CD4-positive, alpha-beta T cell treated with Interleukin-12 subunit alpha and Interleukin-12 subunit beta, for 1 hour (primary cell): ENCODE measurements at regions not wholly inside any gene's neighbourhood (a gene's known extent, or its start where the extent isn't known, plus 50 kb on each side); places are given as distances from the start of the nearest gene placed in this dataset.

ENCODE experiments used
- DNase-seq: peaks from one replicate; pipeline ENCODE4 v3.0.0-alpha.2; 2020

DNA sequence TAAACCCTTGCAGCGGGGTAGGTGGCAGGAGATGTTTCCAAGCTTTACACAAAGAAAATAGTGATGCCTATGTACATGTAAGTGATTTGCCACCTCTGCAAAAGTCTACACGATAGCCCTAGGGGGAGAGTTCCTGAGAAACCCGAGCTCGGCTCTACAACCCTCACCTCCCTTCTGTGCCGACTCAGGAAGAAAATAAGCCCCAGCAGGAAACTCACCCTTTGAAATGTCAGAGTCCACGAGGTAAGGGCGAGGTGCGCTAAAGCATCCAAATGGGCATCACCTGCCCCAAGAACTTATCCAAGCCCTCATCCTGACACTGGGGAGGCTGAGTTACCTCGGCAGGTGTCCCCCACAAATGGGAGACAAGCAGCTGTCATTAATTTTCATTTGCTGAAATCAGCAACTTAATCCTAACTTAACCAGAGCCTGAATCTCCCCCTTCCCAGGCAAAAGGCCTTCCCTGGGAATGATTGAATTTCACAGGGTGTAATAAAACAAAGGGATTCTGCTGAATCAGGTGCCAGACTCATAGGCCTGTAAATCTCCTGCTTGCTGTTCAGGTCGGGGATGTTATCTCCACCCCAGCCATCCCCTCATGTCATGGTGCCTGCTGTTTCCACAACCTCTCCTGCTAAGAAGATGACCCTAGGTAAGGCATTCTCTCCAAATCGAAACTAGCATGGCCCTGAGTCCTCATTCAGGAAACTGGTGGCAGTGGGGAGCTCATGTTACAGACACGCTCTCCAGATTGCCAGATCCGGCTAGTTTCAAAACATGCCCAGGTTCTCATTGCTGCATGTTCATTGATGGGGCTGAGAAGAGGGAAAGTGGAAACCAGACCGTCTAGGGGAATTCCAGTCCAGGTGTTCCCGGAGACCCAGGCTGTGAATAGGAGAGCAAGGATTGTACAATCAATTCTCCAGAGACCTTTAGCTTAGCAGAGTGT, 105.3 kb upstream of the KIRREL3 start:
- no peak for DNase-seq

DNA sequence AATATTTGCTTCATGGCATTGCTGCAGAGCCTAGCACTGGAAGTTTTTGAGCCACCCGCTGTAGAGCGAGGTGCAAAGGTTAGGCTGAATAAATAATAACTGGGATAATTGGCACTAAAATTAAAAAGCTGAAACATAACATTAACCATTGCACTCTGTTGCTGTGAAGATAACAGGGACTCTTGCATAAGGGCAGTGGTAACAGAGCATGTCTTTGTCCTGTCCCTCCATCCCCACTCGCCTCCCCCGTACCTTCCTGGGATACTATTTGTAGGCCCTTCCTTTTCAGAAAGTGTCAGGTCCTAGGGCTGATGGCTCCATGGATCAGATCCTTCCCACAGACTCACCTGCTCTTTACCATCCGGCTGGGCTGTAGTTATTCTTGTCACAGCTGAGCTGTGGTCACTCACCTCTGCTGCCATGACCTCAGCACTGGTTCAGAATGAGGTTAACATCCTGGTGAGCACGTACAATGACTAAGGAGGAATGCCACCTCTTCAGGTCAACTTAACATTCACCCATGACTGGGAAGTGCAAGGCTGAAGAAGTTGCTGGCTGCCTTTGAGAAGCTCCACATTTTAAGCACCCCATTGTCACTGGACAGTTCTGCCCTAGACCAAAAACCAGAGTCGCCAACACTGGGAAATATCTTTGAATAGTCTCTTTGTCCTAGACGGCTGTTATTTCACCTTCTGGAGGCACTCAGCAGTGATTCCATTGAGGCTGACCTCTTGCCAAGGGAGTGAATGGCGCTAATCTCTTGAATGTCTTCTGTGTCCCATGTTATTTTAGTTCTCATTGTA, 103.2 kb upstream of the KIRREL3 start:
- DNase-seq: no peak

DNA sequence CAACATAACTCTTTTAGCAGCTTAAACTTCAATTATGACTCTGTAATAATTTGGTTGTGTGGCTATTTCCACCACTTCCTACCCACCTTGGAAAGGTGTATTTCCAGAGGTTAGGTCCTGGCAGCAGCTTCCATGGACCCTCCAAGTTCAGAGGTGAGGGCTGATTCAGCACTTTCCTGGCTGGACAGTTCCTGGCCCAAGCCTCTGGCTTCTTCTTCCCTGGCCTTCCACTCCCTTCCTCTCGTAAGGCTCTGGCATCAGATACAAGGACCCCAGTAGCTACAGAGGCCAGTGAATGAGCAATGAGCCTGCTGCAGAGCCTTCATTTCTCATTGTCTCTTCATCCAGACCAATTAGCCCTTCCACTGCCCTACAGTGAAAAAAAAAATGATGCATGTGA, 98.1 kb upstream of the KIRREL3 start:
- no peak for DNase-seq

DNA sequence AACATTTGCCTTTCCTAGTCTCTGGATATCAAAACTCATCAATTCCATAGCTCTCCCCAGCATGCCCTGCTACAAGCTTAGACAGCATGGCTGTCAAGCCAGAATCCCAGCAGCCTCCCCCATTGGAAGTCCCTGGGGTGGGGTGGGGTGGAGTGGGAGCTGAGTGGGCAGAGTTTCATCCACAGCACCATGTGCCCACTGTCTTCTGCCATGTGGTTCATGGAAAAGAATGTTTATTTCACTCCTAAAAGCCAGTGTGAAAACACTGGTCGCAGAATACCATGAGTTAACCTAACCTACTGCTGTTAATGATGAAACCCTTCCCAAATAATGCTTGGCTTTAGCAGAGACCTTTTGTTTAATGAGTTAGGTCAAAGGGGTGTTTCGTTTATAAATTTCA, 80.2 kb upstream of the KIRREL3 start:
- DNase-seq: no peak

DNA sequence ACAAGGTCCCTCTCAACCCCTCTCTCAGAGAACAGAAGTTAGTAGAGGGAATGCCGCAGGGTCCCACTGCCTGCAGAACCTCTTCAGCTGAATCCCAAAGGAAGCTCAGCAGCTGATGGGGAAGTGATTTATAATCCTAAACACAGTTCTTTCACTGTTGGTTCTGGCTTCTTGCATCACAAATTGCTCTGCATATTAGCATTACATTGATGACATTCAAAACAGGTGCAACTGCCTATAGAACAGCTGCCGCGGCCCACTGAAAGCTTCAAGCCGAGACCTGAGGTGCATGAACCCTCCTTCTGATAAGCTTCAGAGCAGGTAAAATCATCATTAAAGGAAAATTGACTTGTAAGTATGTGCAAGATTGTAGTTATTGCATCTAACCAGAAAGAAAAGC, 75.2 kb upstream of the KIRREL3 start:
- DNase-seq: no peak

DNA sequence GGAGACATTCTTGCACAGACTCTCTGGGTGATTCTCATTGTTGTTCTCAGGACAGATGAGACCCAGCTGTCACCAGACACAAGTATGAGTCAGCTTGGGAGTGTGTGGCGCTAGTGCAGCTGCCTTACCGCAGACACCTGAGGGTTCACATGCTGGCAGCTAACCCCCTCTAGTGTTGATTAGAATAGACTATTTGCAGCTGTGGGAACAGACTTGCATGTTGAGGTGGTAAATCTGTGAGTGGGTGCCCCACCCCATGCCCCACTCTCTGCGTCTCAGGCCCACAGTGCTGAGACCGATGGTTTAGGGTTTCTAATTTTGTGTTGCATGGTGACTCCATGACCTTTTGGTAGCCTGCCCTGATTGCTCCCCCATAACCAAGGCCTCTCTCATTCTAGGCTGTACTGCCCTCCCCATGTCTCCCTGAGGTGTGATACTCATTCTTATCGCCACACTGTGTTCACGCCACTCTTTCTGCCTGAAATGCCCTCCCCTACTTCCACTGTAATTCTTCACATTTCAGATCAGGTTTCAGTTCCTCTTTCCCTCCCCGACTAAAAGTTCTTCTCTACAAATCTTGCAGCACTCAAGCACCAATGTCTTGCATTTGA, 73.7 kb upstream of the KIRREL3 start:
- no peak for DNase-seq

DNA sequence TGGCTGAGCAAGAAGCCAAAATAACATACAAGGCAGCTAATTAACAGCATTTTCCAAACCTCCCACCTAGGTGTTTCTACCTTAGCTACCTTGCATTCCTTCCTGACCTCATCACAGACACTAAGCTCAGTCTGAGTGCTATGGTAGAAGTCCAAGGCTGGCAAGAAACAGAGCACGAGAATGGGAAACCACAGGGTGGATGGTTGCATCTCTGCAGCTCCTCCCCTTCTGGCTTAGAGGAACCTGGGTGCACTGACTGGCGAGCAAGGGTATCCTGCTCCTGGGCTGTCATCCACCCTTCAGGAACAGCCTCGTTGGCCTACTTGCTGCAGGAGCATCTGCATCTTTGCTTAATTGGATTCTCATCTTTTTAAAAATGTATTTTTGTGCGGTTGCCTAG, 73.1 kb upstream of the KIRREL3 start:
- no peak for DNase-seq

DNA sequence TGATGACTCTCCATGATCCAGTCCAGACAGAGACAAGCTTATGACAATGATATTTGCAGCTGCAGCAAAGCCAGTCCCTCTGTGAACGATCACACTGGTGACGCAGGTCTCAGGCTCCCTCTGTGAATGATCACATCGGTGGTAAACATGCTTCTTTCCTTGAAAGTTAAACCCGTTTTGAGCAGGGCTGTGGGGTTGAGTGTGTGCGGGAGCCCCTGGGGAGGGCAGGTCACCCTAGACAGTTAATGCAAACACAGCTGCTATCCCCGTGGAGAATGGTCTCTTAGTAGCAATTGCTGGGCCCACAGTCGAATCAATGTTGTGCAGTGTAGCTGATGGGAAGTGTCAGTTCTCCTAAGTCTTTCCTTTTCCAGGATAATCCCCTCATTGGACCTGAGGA, 71.0 kb upstream of the KIRREL3 start:
- no peak for DNase-seq

DNA sequence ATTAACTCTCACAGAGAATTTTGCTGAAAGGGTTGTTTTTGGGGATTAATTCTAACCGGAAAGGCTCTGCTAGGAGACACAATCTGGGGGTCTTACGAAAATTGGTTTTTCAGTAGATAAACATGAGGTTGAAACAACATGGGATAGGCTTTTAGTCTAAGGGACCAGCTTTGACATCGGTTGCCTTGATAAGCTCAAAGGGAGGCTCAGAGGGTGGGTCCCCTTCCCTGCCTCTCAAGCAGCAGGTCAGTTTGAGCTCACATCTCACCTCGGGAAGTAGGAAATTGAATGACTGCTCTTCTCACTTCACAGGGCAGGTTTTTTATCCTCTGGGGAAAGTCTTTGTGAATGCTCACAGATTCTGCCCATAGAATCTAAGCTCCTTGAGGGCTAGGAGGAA, 70.2 kb upstream of the KIRREL3 start:
- no peak for DNase-seq

DNA sequence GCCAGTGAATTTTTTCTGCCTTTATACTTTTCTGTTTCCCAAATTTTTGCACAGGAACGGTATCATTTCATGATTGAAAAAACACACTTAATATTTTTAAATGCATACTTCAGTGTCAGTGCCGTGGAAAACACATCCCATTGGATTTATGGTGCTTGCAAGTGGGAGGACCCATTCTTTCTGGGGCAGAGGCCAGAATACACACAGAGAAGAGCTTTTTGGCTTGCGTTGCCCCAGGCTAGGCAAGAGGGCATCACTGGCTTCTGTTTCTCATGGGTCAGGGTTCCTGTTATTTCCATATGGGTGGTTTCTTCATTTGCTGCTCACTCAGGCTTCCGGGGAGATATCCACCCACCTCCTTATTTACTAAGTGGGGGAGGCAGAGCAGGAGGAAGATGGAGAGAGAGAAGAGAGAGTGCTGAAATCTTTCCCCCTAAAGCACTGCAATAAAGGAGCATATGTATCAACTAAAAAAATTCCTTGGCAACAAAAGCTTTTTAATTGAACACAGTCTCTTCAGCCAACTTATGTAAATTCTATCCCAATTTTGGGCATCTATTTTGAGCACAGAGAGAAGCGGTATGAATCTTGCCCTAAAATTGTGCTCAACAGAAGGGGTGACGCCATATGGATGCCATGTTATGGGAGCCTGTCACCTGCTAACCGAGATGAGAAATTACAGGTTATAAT, 66.0 kb upstream of the KIRREL3 start:
- no peak for DNase-seq

DNA sequence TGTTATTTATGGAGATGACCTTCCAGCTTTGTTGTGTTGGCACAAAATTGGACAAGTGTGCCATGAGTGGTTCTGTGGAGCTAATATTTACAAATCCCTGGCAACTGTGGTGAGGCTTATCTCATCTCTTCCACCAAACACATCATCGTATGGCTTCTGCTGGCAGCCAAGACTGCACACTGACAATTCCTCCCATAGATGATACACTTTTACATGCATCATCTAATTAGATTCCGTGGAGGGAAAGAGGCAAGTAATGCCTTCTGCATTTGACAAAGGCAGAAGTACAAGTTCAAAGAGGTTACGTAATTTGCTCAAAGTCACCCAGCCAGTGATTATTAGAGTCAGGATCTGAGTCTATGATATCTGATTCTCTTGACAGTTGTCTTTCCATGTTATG, 62.7 kb upstream of the KIRREL3 start:
- DNase-seq: no peak

DNA sequence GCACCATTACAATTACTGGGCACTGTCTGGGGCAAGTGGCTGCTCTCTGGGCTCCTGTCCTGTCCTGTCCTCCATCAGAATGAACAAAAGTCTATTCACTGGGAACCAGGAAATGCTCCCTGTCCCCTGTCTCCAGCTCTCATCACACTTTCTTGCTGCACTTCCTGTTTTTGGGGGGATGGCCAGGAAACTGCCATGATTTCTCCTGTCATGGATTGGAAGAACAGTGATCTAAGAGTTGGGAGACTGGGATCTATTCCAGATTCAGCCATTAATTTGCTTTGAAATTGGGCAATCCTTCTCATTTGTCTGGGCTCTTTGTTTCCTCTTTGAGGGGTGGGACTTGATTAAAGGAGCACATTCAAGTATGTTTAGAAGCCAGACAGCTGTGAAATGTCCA, 61.4 kb upstream of the KIRREL3 start:
- DNase-seq: no peak

DNA sequence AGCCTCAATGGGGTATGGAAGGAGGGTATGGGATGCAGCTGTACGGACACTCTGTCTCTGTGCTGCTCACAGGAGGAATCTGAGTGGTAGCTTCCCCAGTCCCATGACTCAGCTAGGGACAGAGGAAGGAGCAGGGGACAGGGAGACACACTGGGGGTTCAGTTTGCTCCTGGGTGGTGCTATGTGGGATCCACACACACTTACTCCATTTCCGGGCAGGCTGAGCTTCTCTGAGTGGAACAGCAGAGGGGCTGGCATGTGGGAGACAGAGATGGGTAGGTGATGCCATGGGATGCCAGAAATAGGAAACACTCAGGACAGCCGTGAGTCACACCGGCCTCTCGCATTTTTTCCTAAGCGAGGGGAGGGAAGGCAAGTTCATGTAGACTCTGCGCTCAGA, 59.2 kb upstream of the KIRREL3 start:
- no peak for DNase-seq

DNA sequence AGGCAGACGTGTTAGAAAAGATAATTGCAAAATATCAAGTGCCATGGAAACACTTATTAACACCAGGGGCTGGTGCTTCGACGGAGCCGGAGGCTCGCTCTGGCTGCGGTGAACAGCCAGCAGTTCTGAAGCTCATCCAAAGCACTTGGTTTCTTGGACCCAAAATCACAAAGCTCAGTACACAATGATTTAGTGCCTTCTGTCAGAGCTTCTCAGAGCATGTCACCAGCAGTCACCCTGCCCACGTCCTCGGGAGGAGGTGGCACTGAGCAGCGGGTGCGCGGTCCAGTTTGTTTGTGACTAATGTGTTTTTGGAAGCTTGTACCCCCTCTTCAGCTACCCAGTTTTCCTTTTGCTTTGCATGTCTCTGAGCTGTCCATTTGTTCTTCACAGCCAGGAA, 58.7 kb upstream of the KIRREL3 start:
- no peak for DNase-seq

DNA sequence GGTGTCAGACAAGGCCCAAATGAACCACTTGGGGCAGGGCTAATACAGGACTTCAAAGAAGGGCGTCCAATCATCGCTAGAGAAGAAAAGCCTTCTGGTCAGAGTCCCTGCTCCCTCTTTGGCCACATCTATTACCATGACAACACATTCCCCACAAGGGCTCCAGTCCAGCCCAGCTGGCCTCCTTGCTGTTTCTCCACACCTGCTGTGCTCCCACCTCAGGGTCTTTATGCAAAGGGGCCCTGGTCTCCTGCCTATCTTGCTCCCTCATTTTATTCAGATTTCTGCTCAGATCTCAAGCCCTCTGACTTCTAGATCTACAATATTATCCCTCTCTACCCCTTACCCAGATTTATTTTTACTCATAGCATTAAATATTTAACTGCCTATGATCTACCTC, 58.0 kb upstream of the KIRREL3 start:
- no peak for DNase-seq

DNA sequence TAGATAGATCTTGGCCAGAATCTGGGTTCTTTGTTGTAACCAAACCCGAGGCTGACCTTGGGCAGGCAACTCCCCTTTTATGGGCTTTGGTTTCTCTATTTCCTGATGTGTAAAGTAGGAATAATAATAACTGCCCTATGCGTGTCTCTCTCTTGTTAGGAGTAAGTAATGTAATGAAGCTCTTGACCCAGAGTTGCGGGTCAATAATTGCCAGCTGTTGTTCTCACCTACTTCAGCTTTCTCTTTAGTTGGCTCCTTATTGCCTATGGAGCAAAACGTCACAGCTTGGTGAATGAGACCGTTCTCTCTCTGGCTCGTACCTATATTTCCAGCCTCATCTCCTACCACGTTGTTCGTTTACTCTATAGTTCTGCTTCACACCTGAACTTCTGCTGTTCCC, 56.6 kb upstream of the KIRREL3 start:
- DNase-seq: no peak

DNA sequence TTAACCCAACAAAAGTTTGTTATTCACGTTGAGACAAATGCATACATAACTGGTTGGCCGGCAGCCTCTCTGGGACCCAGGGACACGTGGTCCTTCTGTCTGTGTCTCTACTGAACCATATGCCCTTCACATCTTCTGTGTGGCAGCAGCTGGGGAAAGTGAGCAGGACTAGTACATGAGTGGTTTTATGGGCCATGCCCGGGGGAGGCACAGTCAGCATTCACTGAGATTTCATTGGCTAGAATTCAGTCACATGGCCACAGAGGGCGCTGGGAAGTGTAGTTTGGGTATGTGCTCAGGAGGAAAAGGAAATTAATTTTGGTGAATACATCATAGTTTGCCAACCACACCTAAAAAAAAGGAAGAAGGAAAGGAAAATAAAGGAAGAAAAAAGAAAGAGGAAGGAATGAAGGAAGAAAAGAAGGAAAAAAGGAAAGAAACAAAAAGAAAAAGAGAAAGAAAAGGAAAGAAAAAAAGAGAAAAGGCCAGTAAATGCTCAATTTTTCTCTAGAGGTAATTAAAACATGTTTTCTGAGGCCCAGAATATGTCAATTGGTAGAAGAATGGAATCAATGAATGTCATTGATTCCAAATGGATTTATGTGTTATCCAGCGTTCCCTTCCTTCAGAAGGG, 55.9 kb upstream of the KIRREL3 start:
- DNase-seq: no peak

DNA sequence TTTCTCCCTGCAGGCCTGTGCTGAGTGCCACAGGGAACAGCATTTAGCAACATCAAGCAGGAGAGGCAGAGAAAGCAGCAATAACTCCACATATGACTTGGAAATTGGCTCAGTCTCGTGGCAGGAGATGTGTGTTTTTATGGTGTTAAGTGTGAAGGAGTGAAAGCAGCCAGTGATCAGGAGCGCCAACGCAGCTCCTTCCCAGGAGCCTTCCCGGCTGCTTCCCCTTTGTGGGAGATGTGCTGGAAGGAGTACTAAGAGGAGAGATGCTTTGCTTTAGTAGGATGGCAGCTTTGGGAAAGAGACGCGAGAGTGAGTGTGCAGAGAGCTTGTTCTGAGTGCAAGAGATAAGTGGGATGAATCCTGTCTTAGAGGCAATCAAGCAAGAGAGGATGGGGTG, 54.7 kb upstream of the KIRREL3 start:
- no peak for DNase-seq

DNA sequence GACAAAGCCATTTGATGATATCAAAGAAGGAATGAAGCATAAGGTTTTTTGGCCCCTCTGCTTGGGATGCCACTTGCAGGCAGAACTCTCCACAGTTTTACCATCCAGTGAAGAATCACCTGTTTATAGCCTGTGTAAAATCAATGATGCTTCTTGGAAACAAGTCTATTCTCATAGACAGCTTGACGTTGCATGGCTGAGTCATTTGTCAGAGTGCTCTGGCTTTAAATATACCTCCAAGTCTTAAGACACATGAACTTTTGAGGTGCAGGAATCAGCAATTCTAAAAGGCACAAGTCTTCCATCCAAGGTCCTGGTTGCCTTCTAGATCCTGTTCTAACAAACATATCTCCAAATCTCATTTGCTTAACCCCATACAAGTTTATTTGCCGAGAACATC, 53.6 kb upstream of the KIRREL3 start:
- DNase-seq: no peak

DNA sequence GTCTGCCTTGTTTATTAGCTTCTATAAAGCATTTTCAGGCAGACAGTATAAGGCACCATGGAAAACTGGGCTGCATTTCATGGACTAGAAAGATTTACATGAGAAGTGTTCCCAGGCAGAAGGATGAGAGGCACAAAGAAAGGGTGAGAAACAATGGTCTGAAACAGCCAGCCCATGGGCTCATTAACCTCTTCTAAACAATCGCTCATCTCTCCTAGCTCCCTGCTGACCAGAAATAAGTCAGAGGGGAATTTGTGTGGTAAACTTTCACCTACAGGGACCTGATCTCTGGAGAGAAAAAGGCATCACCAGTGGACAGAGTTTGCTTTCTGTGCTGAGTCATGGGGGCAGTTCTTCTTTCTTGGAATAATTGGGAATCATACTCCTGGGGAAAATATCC, 51.8 kb upstream of the KIRREL3 start:
- no peak for DNase-seq
